ENCODE measurements at regions not wholly inside any gene's neighbourhood (a gene's known extent, or its start where the extent isn't known, plus 50 kb on each side); places are given as distances from the start of the nearest gene placed in this dataset.

DNA sequence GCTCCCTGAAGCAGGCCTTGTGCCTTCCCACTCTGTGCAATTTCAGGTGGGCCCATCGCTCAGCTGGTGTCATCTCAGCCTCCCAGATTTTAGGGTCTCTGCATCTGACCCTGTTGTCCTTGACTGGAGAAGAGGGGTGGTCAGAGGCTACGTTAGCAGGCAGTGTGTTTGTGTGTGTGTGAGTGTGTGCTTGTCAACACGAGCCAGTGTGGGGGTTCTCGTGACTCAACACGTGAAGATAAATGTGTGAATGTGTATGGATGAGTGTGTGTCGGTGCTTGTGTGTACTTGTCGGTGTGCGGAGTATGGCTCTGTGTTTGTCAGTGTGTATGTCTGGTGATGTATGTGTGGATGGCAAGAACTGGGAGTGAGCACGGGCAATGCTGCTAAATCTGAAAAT lies 142.6 kb upstream of the KLF4 start:
- Mint-ChIP-seq H3K27me3 (ENCODE audit: insufficient read depth, unreplicated experiment) (no peaks in the 10 kb centered on the region), H3K9me3 (ENCODE audit: unreplicated experiment) (no peaks in the 10 kb centered on the region), H3K4me3 (ENCODE audit: unreplicated experiment) (no peak overlapping the region), H3K36me3 (ENCODE audit: insufficient read depth, unreplicated experiment) (no peaks in the 10 kb centered on the region), H3K4me1 (ENCODE audit: insufficient read depth, unreplicated experiment) (peaks cover 12% of the 10 kb centered on the region), H3K27ac (ENCODE audit: low read depth, unreplicated experiment) (no peak overlapping the region)
- intact Hi-C loops (cut with micrococcal nuclease): no loop called here
- POLR2A ChIA-PET: interaction anchor here (1.4 kb wide), 1 partner anchor 101 kb away, joined by 3 read pairs; no protein-coding TSS in a partner anchor
- no peak for TF ChIP-seq CTCF (IDR thresholded peaks at IDR 0.05; ENCODE audit: unreplicated experiment)
- CTCF ChIA-PET: interaction anchor here (0.6 kb wide), 1 partner anchor 13 kb away, joined by 4 read pairs; no protein-coding TSS in a partner anchor
- DNase-seq (ENCODE audit: unreplicated experiment): no peak
- no TSS peak for BruUV-seq (replicated peaks)

DNA sequence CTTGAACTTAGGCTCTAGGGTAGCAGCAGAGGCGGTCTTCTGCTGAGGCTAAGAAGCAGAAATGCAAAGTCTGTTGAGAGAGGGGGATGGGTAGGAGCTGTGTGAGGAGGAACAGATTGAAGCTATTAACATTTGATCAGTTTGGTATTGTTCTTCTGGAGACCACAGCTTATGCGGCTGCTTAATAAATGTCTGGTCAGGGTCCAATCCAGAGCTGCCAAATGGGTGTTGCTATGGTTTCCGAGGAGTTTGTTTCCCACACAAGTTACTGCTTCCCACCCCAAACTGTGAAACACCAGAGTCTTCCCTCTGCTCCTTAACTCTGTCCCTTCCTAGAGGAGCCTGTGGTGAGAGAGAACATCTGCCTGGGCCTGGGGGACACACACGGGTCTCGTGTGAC lies 142.2 kb upstream of the KLF4 start:
- Mint-ChIP-seq H3K36me3 (ENCODE audit: insufficient read depth, unreplicated experiment) (no peaks in the 10 kb centered on the region), H3K9me3 (ENCODE audit: unreplicated experiment) (no peaks in the 10 kb centered on the region), H3K27ac (ENCODE audit: low read depth, unreplicated experiment) (no peak overlapping the region)

DNA sequence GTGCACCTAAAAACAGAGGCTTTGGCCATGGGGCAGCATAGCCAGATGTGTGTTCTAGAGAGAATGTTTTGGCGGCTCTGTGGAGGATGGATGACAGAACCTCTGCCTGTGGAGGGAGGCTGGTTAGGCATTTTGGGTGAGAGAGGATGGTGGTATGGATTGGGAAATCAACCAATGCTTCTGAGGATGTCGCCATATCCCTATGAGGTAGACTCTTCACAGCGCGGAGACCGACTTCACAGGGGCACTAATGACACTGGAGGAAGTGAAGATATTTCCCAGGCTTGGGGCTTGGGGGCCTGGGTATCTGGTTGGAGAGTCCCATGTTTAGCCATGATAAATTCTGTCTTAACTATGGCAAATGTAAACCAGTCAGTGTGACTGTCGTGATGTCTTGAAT lies 140.6 kb upstream of the KLF4 start:
- Mint-ChIP-seq H3K36me3 (ENCODE audit: insufficient read depth, unreplicated experiment) (no peaks in the 10 kb centered on the region), H3K27ac (ENCODE audit: low read depth, unreplicated experiment) (no peak overlapping the region), H3K27me3 (ENCODE audit: insufficient read depth, unreplicated experiment) (no peaks in the 10 kb centered on the region), H3K4me3 (ENCODE audit: unreplicated experiment) (no peak overlapping the region), H3K4me1 (ENCODE audit: insufficient read depth, unreplicated experiment) (peaks cover 6% of the 10 kb centered on the region), H3K9me3 (ENCODE audit: unreplicated experiment) (no peaks in the 10 kb centered on the region)
- BruUV-seq (replicated peaks): no TSS peak
- no peak for DNase-seq (ENCODE audit: unreplicated experiment)
- POLR2A ChIA-PET: no interaction called here
- no peak for TF ChIP-seq CTCF (IDR thresholded peaks at IDR 0.05; ENCODE audit: unreplicated experiment)
- CTCF ChIA-PET: interaction anchor here (1.0 kb wide), 1 partner anchor 43 kb away, joined by 4 read pairs; no protein-coding TSS in a partner anchor
- intact Hi-C loops (cut with micrococcal nuclease): no loop called here

More for the DNA sequence above, 142.2 kb upstream of the KLF4 start:
- no peak for DNase-seq (ENCODE audit: unreplicated experiment)
- Mint-ChIP-seq H3K4me3 (ENCODE audit: unreplicated experiment) (no peak overlapping the region), H3K27me3 (ENCODE audit: insufficient read depth, unreplicated experiment) (no peaks in the 10 kb centered on the region), H3K4me1 (ENCODE audit: insufficient read depth, unreplicated experiment) (peaks cover 9% of the 10 kb centered on the region)
- intact Hi-C loops (cut with micrococcal nuclease): no loop called here
- POLR2A ChIA-PET: no interaction called here
- CTCF ChIA-PET: no interaction called here
- BruUV-seq (replicated peaks): no TSS peak
- TF ChIP-seq CTCF (IDR thresholded peaks at IDR 0.05; ENCODE audit: unreplicated experiment): no peak

DNA sequence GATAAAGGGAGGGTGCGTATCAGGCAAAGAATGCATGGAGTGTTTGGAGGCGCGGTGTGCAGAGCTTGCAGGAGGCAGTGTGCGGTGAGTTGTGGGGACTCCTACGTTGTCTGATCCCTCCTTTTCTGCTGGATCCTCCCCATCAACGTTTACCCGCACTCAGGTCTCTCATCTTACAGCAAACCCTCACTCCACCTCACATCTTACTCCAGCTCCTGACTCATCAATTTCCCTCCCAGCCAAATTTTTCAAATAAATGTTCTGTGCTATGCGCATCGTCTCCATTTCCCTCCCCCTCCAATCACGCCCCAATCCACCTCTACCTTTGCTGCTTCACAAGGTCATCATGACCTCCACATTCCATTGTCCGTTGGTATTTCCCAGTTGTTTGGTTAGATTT lies 138.9 kb upstream of the KLF4 start:
- no peak overlapping the region for H3K4me3 Mint-ChIP-seq (ENCODE audit: unreplicated experiment)
- BruUV-seq (replicated peaks): no TSS peak
- H3K27ac Mint-ChIP-seq (ENCODE audit: low read depth, unreplicated experiment): no peak overlapping the region
- ChIA-PET POLR2A (no interaction called here), CTCF (no interaction called here)
- no peak for DNase-seq (ENCODE audit: unreplicated experiment)
- intact Hi-C loops (cut with micrococcal nuclease): no loop called here
- no peak for TF ChIP-seq CTCF (IDR thresholded peaks at IDR 0.05; ENCODE audit: unreplicated experiment)
- H3K9me3 Mint-ChIP-seq (ENCODE audit: unreplicated experiment): no peaks in the 10 kb centered on the region
- no peaks in the 10 kb centered on the region for H3K27me3 Mint-ChIP-seq (ENCODE audit: insufficient read depth, unreplicated experiment)
- H3K4me1 Mint-ChIP-seq (ENCODE audit: insufficient read depth, unreplicated experiment): peaks cover 6% of the 10 kb centered on the region
- no peaks in the 10 kb centered on the region for H3K36me3 Mint-ChIP-seq (ENCODE audit: insufficient read depth, unreplicated experiment)
